GM18870 (cell line): ENCODE measurements at regions not wholly inside any gene's neighbourhood (a gene's known extent, or its start where the extent isn't known, plus 50 kb on each side); places are given as distances from the start of the nearest gene placed in this dataset.

Experiments
- ATAC-seq: cut with Tn5 transposase; IDR thresholded peaks from one replicate; pipeline ENCODE4 v1.9.1; 2021; ENCODE audit warnings: moderate library complexity; ENCODE audit not compliant: unreplicated experiment

DNA sequence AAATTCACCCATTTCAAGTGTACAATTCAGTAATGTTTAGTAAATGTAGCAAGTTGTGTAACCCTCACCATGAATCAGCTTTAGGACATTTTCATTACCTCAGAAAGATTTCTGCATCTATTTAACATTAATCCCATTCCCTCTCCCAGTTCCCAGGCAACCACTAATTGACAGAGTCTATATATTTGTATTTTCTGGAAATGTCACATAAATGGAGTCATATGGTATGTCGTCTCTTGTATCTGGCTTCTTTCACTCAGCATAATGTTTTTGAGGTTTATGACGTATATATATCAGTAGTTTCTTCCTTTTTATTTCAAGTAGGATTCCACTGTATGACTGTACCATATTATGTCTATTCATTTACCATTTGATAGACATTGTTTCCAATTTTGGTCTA lies 199.8 kb downstream of the CYB561 start:
- no peak for ATAC-seq

DNA sequence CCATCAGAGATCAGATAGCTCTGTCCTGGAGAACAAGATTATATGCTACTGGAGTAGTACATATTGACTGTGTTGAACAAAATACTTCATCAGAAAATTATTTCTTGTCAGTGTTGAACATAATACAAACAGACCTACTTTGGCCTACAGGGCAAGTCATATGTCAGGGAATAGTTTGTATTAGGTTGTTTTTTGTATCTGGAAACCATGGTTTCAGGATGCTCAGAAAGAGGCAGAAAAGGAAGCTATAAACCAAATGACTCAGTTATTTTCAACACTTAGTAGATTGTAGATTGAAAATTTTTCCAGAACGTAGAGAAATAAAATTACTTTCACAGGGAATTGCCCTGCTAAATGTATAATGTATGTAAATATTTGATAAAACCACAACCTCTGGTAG lies 198.4 kb downstream of the CYB561 start:
- ATAC-seq: no peak

DNA sequence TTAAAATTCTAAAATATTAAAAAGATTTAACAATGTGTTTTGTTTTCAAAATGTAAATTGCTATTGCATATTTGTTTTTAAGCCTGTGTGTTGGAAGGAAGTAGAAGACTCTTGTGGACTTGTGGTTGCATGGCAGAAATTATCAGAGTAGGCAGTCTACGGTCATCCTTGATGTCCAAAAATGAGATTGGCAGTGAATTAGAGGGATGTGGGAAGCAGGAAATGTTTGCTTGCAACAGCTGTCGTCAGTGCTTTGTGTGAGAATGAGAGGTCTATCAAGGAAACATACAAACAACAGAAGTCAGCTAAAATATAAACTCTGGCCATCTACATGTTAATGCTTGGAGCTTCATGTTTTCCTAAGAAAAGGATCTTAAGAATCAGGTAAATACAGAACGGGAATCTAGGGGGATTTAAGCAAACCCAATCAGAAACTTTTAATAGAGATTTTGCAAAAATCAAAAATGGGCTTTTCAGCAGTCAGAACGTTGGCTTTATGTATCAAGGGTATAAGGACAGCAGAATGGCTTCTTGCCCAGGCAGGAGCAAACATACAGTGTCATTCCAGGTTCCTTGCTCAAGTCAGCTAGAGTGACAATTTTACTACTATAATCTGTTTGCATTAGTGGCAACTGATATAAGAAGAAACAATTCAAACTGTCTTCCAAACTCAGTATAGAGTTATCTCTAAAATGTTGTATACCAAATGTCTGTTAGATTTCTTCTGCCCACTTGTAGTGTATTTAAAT lies 196.7 kb downstream of the CYB561 start:
- no peak for ATAC-seq

DNA sequence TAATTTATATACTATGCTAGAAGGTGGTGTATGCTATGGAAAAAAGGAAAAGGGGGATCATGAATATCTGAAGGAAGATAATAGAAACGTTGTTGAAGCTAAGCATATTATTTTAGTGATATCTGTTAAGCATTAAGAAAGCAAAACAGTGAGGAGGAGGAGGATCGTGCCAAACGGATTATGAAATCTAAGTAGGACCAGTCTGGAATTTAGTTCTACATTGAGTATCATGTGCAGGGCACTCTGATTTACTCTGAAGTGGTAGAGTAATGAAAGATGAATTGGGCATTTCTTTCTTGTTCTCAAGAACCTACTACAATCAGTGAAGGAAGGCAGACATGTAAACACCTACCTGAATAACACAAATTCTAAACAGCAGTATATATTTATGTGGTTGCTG lies 195.3 kb downstream of the CYB561 start:
- no peak for ATAC-seq

DNA sequence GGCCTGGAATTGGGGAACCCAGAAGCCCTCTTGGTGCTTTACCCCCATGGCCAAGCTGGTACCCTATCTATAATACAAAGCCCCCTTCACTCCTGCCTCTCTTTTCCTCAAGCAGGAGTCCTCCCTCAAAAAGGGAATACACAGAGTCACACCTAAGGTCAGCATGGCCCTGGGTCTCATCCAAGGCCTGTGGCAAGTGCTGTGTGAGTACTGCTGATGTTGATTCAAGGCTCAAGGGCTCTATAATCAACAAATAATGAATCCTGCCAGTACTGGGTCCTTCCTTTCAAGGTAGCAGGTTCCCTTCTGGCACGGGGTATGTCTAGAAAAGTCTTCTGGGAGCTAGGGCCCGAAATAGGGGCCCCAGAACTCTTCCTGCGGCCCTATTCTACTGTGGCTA lies 187.3 kb downstream of the CYB561 start:
- ATAC-seq: no peak

DNA sequence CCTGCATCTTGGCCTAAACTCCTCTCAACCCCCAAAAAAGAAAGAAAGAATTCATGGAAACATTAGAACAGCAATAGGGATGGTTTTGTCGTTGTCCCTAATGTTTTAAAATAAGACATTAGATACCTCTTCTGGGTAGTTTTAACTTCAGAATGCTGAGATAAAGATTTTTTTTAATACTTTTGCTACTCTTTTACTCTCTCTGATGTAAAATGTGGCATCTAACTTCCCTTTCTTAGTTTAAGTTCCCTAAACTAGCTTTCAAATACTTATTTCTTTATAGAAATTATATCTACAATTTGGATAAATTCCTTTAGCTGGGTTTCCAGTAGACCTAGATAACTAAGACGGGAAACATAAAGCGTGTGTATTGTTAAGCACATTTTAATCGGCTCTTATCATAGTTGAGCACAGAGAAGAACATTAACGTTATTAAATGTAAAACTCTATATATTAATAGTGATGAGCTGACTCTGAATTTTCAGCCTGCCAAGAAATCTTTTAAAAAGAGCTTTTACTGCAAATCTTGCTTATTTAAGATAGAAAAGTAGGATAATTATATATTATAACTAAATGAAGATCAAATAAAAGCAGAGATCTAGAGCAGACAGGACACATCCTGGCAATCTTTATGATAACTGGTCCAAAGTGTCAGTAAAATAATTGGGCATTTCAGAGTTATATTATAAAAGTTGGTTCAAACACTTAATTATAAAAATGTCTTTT lies 183.2 kb downstream of the CYB561 start:
- no peak for ATAC-seq

DNA sequence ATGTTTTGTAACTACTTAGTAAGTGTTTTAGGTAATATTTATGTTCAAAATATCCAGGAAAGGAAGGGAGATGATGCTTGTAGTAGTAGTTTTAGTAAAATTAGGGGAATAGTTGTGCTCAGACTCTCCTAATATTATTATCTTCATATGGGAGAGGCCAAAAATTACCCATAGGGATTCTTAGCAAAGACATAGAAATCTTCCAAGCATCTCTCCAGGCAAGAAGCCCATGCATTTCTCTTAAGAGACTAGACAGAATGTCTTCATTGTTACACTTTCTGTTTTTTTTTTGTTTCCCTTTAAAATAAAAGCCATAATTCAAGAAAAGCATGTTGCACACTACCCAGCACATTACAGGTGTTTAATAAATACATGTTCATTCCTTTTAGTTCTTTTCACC lies 180.6 kb downstream of the CYB561 start:
- ATAC-seq: no peak

DNA sequence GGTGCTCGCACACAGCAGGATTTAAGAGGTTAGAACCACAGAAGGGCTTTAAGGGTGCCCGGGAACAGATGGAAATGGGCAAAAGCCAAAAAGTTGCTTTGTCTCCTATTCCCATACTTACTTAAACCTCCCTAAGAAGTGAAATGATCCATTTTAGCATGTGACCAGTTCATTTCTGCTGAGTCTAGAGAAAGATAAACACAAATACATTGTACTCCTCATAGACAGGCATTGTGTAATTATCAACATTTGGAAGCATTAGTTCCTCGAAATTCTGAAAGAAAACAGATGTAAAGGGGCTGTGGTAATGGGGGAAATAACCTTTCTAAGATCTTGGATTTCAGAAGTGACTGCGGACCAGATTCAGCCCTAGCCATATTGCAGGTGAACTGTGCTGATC lies 178.3 kb downstream of the CYB561 start:
- ATAC-seq: no peak

DNA sequence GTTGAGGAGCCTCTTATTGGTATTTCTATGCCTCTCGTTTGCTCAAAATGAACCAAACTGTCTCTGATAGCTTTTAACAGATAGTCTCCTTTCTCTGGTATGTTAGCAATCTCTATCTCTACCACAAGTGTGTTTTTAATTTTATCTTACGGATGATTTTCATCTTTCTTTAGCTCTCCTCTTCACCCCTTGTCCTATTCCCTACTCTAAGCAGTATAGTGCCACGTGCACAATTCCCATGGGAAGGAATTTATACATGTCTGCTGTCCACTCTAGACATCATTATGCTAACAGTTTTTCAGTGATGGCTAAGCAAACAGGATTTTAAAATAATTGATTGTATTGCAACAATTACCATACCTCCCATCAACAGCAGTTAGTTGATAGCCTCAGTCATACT lies 177.3 kb downstream of the CYB561 start:
- no peak for ATAC-seq

DNA sequence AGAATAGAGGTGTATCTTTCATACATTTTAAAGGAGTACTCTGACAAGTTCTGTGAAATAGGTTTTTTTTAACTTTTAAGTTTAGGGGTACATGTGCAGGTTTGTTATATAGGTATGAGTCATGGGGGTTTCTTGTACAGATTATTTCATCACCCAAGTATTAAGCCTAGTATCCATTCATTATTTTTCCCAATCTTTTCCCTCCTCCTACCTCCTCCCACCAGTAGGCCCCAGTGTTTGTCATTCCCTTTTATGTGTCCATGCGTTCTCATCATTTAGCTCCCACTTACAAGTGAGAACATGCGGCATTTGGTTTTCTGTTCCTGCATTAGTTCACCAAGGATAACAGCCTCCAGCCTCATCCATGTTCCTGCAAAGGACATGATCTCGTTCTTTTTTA lies 175.5 kb downstream of the CYB561 start:
- no peak for ATAC-seq

DNA sequence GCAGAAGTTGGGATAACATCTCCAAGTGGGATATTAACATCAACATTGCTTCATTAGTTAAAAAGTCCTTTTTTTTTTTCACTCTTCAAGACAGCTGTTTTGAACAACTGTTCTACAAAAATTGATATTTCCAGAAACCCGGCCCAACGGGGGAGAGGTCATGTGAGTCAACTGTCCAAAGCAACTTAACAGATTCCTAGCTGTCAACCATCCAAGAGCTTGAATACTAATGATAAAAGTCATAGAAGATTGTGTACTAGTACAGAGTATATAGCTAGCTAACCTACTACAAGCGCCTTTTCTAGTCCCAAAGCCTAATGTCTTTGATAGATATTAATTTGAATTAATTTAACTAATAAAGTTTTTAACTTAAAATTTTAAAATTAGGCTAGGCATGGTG lies 172.0 kb downstream of the CYB561 start:
- ATAC-seq: no peak

DNA sequence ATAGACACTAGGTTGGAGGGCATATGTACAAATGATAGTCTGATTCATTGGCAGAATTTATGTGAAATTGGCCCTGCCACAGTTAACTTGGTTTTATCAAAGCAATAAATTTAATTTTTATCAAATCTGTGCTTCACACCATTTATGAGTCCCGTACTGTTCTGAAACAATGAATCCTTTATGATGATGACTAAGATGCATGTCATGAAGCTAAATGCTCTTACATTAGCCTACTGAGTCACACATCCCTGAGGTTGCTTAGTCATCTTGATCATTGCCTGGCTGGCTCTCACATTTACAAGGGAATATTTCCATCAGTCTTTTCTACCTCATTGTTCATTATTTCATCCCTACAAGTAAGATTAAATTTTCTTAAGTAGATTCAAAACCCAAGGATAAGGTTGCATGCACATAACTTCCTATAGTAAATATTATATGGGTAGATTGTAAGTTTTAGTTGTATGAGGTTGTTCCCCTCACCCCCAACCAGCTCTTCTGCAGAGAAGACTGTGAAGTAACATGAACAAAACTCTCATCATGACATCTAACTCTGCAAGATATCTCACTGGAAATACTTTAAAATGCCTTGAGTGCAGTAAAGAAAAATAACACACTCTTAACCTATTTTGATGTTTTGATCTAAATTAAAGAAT lies 170.7 kb downstream of the CYB561 start:
- no peak for ATAC-seq

DNA sequence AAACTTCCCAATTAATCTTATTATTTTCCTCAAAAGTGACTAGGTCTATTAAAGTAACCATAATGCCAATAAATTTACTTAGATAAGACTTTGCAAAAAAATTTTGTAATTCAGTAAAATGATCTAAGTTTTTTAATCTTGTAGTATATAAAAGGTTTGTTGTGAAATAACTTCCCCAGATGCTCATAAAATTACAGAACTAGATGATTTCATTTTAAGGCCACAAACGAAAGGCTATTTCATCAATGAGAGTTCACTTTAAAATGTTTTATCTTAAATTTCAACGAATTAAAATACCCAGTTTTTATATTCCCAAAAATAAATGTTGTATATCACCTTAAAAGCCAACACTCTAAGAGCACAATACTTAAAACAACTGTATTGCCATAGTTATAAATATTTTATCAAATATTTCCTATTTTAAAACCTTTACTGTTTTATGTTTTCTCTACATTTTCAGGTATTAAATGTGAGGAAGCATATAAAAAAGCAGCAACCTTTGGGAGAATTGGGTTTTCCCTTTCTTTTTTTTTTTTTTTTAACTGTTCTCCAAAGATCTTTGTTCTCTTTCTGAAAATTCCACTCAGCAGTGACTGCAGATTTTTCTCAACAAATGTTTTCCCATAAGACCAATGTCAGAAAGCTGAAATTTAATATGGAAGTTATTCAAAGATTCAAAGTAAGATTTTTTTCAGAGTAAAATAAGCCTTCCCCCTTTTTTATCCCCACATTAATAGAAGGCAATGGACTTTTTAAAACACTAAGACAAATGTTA lies 169.9 kb downstream of the CYB561 start:
- ATAC-seq: no peak

DNA sequence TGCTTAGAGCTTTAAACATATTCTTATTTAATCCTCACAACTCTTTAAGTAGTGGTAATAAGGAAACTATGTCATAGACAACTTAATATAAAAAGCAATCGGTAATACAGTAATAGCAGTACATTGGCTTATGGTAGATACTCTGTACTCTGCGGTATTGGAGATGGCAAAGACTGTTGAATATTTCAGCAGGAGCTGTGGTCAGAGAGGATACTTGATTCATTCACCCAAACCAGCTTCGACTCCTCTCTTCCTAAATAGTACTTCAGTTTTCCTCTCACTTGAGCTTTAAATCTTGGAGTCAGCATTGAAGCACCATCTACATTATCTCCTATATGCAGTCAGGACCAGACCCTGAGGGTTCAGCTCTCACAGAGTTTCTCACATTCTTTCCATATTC lies 169.3 kb downstream of the CYB561 start:
- no peak for ATAC-seq

DNA sequence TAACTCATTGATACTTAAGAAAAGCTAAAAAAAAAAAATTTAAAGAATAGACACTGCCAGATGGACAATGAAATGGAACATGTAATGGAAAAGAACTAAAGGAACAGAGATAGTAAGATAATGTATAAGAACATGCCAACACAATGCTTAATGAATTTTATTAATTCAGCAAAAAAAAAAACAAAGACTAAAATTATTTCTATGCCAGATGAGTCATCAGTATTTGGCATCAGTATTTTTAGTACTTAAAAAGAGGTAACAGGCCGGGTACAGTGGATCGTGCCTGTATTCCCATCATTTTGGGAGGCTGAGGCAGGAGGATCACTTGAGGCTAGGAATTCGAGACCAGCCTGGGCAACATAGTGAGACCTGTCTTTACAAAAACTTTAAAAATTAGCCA lies 168.5 kb downstream of the CYB561 start:
- ATAC-seq: no peak

DNA sequence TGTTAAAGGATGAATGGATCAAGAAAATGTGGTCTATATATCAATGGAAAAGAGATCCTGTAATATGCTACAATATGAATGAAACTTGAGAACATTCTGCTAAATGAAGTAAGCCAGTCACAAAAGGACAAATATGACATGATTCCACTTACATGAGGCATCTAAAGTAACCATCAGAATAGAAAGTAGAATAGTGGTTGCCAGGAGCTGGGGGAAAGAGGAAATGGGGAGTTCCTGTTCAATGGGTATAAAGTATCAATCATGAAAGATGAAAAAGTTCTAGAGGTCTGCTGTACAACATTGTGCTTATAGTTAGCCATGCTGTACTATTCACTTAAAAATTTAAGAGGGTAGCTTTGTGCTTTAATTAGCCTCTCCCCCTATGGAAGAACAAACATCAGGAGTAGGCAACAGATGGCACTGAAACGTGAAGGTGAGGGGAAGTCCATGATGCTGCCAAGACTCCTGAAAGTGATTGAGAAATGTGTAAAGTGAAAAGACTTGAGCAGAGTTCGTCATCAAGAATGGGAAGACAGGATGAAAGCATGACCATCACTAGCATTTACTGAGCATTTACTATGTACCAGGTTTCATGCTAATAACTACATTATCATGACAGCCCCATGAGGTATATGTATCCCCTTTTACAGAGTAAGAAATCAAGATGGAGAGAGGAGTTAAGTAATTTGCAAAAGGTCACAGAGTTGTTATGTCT lies 167.2 kb downstream of the CYB561 start:
- no peak for ATAC-seq

DNA sequence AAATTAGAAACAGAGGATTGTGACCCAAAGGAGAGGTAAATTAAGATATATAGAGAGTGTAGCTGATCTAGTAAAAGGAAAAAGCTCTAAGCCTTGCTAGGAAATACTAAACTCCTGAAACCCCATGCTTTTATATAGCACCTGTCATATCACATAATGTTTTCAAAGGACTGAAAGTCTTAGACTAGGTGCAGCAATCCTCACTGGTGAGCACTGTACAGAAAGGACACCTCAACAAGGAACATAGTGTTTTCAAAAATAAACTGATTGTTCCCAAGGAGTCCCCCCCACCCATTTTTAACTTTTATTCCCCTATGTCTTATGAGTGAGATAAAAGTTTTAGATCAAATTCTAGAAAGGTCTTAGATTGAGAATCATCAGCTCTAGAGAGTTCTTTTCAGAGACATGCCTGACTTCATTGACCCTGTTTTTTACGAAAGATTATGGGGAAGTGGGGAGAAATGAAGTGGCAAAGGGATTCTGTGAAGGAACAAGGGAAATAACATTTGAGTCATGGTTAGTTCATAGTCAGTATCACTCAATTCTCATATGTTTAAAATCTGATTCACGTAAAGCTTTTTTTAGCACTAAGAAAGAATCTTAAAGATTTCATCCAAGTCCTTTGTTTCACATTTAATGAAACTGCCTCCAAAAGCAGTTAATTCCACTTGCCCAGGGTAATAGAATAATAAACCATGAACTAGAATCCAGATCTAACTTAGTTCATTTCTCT lies 166.4 kb downstream of the CYB561 start:
- no peak for ATAC-seq

DNA sequence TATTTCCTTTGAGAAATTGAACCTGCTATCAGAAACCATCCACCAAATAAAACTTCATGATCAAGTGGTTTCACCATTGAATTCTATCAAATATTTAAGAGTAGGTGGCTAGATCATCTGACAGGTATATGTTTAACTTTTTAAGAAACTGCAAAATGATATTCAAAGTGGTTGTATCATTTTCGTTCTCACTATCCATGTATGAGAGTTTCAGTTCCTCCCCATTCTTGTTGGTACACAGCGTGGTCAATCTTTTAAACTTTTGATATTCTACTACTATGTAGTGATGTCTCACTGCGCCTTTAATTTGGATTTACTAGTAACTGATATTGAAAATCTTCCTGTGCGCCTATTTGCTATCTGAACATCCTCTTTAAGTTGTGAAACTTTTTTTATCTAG lies 163.7 kb downstream of the CYB561 start:
- ATAC-seq: peak; percentile 55

DNA sequence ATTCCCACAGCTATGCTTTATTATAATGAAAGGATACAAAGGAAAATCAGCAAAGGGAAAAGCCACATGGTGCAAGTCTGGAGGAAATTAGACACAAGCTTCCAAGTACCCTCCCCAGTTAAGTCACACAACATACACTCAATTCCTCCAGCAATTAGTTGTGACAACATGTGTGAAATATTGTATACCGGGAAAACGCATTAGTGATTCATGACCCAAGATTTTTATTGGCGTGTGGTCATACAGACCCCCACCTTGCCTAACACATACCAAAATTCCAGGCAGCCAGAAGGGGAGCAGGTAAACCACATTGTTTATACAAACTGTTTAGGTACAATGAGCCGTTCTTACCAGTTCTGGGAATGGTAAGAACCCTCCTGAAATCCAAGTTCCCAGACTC lies 160.6 kb downstream of the CYB561 start:
- ATAC-seq: no peak

DNA sequence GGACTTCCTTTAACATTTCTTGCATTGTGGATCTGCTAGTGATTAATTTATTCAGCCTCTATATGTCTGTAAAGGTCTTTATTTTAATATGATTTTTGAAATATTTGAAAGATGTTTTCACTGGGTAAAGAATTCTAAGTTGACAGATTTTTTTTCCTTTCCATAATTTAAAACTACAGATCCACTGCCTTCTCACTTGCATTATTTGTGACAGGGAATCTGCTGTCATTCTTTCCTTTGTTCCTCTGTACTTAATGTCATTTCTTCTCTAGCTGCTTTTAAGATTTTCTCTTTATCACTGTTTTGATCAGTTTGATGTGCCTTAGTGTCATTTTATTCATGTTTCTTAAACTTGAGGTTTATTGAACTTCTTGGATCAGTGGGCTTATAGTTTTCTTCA lies 159.9 kb downstream of the CYB561 start:
- ATAC-seq: no peak
